CD4-positive, alpha-beta T cell treated with Interleukin-2 at 100 ng/mL for 4 hours (primary cell): ENCODE measurements at regions not wholly inside any gene's neighbourhood (a gene's known extent, or its start where the extent isn't known, plus 50 kb on each side); places are given as distances from the start of the nearest gene placed in this dataset.
"Not testable (repeated sequence)": the region's sequence is repeated elsewhere in the genome, so short reads cannot be mapped to it uniquely, and the experiment has no call there.

ENCODE experiments used
- DNase-seq: peaks from one replicate; pipeline ENCODE4 v3.0.0-alpha.2; 2020; ENCODE audit warnings: low spot score

- no peak for DNase-seq
These were observed 962.9 kb downstream of the TMEM121 start for GRCh38 chr14:106489112-106489881.

- no peak for DNase-seq
These were observed 964.1 kb downstream of the TMEM121 start for GRCh38 chr14:106490442-106490841.

- DNase-seq: no peak
These were observed 965.5 kb downstream of the TMEM121 start for GRCh38 chr14:106491851-106492250.

GRCh38 chr14:106493962-106494823 is 967.8 kb downstream of the TMEM121 start:
- DNase-seq: no peak

- no peak for DNase-seq
These were observed 974.2 kb downstream of the TMEM121 start for GRCh38 chr14:106500571-106500970.

GRCh38 chr14:106501898-106502297 is 975.5 kb downstream of the TMEM121 start:
- no peak for DNase-seq

- no peak for DNase-seq
These were observed 979.0 kb downstream of the TMEM121 start for GRCh38 chr14:106505366-106505765.

GRCh38 chr14:106506881-106507305 is 980.5 kb downstream of the TMEM121 start:
- peak; percentile 73 for DNase-seq

- peak; percentile 61 for DNase-seq
These were observed 981.0 kb downstream of the TMEM121 start for GRCh38 chr14:106507354-106507753.

GRCh38 chr14:106508216-106508615 is 981.8 kb downstream of the TMEM121 start:
- DNase-seq: no peak

- no peak for DNase-seq
These were observed 982.8 kb downstream of the TMEM121 start for GRCh38 chr14:106509176-106509575.

GRCh38 chr14:106509807-106510206 is 983.4 kb downstream of the TMEM121 start:
- DNase-seq: no peak

GRCh38 chr14:106511006-106511799 is 984.8 kb downstream of the TMEM121 start:
- peak; percentile 73 for DNase-seq

GRCh38 chr14:106511800-106512198 is 985.4 kb downstream of the TMEM121 start:
- no peak for DNase-seq

- DNase-seq: no peak
These were observed 986.9 kb downstream of the TMEM121 start for GRCh38 chr14:106513302-106513701.

GRCh38 chr14:106518054-106518943 is 991.9 kb downstream of the TMEM121 start:
- DNase-seq: peak; percentile 83

- DNase-seq: not testable (repeated sequence)
These were observed 995.7 kb downstream of the TMEM121 start for GRCh38 chr14:106522118-106522517.

GRCh38 chr14:106522990-106523389 is 996.6 kb downstream of the TMEM121 start:
- no peak for DNase-seq

GRCh38 chr14:106528717-106529116 is 1002.3 kb downstream of the TMEM121 start:
- DNase-seq: no peak

GRCh38 chr14:106530031-106530422 is 1003.6 kb downstream of the TMEM121 start:
- no peak for DNase-seq

GRCh38 chr14:106530423-106531107 is 1004.2 kb downstream of the TMEM121 start:
- DNase-seq: peak; percentile 58
